NCI-H345 (cell line): ENCODE measurements at regions not wholly inside any gene's neighbourhood (a gene's known extent, or its start where the extent isn't known, plus 50 kb on each side); places are given as distances from the start of the nearest gene placed in this dataset.
"Not testable (repeated sequence)": the region's sequence is repeated elsewhere in the genome, so short reads cannot be mapped to it uniquely, and the experiment has no call there.

Experiments used
- DNase-seq: peaks from one replicate; lab custom pipeline; 2025; lab: John Stamatoyannopoulos, UW

- no peak for DNase-seq
These were observed 469.8 kb downstream of the PCDH7 start for GRCh38 chr4:31189938-31190337.

- DNase-seq, result no peak
These were observed 470.5 kb downstream of the PCDH7 start for GRCh38 chr4:31190671-31191070.

GRCh38 chr4:31192341-31192740 is 472.2 kb downstream of the PCDH7 start:
- peak; percentile 3 for DNase-seq

- peak; percentile 75 for DNase-seq
These were observed 473.4 kb downstream of the PCDH7 start for GRCh38 chr4:31193521-31193920.

- peak; percentile 52 for DNase-seq
These were observed 474.7 kb downstream of the PCDH7 start for GRCh38 chr4:31194823-31195222.

- DNase-seq, result no peak
These were observed 479.5 kb downstream of the PCDH7 start for GRCh38 chr4:31199644-31200043.

GRCh38 chr4:31202054-31202453 is 481.9 kb downstream of the PCDH7 start:
- not testable (repeated sequence) for DNase-seq

GRCh38 chr4:31204874-31205273 is 484.7 kb downstream of the PCDH7 start:
- no peak for DNase-seq

GRCh38 chr4:31220921-31221320 is 500.8 kb downstream of the PCDH7 start:
- no peak for DNase-seq

- no peak for DNase-seq
These were observed 507.9 kb downstream of the PCDH7 start for GRCh38 chr4:31228068-31228467.

GRCh38 chr4:31230594-31230993 is 510.4 kb downstream of the PCDH7 start:
- DNase-seq, result no peak

- no peak for DNase-seq
These were observed 514.3 kb downstream of the PCDH7 start for GRCh38 chr4:31234494-31234893.

- DNase-seq, result no peak
These were observed 514.7 kb downstream of the PCDH7 start for GRCh38 chr4:31234901-31235300.

- no peak for DNase-seq
These were observed 516.0 kb downstream of the PCDH7 start for GRCh38 chr4:31236020-31236638.

- no peak for DNase-seq
These were observed 516.5 kb downstream of the PCDH7 start for GRCh38 chr4:31236639-31237173.

- no peak for DNase-seq
These were observed 517.1 kb downstream of the PCDH7 start for GRCh38 chr4:31237233-31237632.

GRCh38 chr4:31239886-31240285 is 519.7 kb downstream of the PCDH7 start:
- DNase-seq, result no peak

GRCh38 chr4:31241504-31242106 is 521.4 kb downstream of the PCDH7 start:
- DNase-seq, result no peak

GRCh38 chr4:31246856-31247255 is 526.7 kb downstream of the PCDH7 start:
- no peak for DNase-seq

- DNase-seq, result no peak
These were observed 539.0 kb downstream of the PCDH7 start for GRCh38 chr4:31259119-31259518.

GRCh38 chr4:31261632-31262031 is 541.5 kb downstream of the PCDH7 start:
- DNase-seq, result peak; percentile 1

- DNase-seq, result not testable (repeated sequence)
These were observed 545.9 kb downstream of the PCDH7 start for GRCh38 chr4:31266094-31266493.

GRCh38 chr4:31272331-31273061 is 552.3 kb downstream of the PCDH7 start:
- DNase-seq, result no peak
